Kidney epithelial cell (primary cell): ENCODE measurements at regions not wholly inside any gene's neighbourhood (a gene's known extent, or its start where the extent isn't known, plus 50 kb on each side); places are given as distances from the start of the nearest gene placed in this dataset.

ENCODE experiments used
- DNase-seq: peaks from one replicate; pipeline ENCODE4 v3.0.0-alpha.2; 2010; ENCODE audit warnings: low read depth
- H3K27me3 ChIP-seq: 2 replicates; pipeline ENCODE4 v1.6.0; 2011; ENCODE audit warnings: low read length; ENCODE audit not compliant: control insufficient read depth, insufficient read depth
- H3K36me3 ChIP-seq: 2 replicates; pipeline ENCODE4 v1.5.1; 2011; ENCODE audit warnings: low read length; ENCODE audit not compliant: control insufficient read depth, insufficient read depth
- H3K4me3 ChIP-seq: 2 replicates; pipeline ENCODE4 v1.5.1; 2011; ENCODE audit warnings: low read depth, mild to moderate bottlenecking, control low read depth, low read length
- TF ChIP-seq, protein P1 (sequence below): IDR thresholded peaks from 2 replicates; pipeline ENCODE4 v1.5.1; 2011; ENCODE audit warnings: mild to moderate bottlenecking, moderate library complexity, low read length, control low read depth, inconsistent platforms; ENCODE audit not compliant: insufficient read depth, poor library complexity, severe bottlenecking

DNA sequence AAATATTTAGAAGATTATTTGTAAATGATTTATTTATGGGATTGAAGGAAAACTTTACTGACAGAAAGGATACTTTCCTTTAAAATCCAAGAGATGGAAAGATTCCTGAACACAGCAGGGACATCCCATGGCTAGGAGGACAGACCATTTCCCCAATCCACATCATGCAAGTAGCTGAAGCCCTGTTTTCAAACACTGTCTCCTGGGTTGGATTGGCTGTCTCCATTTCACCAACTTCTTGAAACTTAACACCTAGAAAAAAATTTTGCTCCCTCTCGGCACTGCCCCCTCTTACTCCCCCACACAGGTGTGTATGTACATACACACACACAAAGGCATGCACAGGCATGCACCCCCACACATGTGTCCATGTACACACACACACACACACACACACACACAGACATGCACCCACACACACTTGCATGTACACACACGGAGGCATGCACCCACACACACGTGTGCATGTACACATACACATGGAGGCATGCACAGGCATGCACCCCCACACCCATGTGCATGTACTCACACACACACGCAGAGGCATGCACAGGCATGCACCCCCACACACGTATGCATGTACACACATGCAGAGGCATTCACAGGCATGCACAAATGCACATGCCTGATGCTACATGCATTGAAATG lies 320.0 kb downstream of the CHRM3 start:
- H3K36me3 ChIP-seq, result no peaks in the 10 kb centered on the region
- H3K27me3 ChIP-seq, result no peaks in the 10 kb centered on the region
- TF ChIP-seq, protein P1, sequence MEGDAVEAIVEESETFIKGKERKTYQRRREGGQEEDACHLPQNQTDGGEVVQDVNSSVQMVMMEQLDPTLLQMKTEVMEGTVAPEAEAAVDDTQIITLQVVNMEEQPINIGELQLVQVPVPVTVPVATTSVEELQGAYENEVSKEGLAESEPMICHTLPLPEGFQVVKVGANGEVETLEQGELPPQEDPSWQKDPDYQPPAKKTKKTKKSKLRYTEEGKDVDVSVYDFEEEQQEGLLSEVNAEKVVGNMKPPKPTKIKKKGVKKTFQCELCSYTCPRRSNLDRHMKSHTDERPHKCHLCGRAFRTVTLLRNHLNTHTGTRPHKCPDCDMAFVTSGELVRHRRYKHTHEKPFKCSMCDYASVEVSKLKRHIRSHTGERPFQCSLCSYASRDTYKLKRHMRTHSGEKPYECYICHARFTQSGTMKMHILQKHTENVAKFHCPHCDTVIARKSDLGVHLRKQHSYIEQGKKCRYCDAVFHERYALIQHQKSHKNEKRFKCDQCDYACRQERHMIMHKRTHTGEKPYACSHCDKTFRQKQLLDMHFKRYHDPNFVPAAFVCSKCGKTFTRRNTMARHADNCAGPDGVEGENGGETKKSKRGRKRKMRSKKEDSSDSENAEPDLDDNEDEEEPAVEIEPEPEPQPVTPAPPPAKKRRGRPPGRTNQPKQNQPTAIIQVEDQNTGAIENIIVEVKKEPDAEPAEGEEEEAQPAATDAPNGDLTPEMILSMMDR, result no peak
- H3K4me3 ChIP-seq, result no peak overlapping the region
- no peak for DNase-seq

- DNase-seq, result no peak
- TF ChIP-seq, protein P1, result no peak
- no peak overlapping the region for H3K4me3 ChIP-seq
- no peaks in the 10 kb centered on the region for H3K27me3 ChIP-seq
- no peaks in the 10 kb centered on the region for H3K36me3 ChIP-seq
These were observed 321.2 kb downstream of the CHRM3 start for GRCh38 chr1:239707615-239708014.

DNA sequence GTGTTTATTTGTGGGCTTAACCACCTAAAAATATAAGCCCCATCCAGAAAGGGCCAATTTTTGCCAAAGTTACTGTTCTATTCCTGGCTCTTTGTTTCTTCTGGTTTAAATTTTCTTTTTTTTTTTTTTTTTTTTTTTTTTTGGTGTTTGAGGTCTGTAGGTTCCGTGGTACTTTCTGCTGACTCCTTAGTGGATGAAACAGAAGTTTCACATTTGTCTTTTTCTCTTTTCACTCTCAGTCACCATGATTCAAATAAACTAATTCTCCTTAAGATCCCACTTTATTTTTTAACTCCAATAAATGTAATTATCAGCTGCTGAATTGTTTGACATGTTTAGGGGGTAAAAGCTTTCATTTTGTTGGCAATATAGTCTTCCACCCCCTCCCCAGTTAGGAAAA lies 322.3 kb downstream of the CHRM3 start:
- Histone ChIP-seq H3K4me3 (no peak overlapping the region), H3K27me3 (no peaks in the 10 kb centered on the region), H3K36me3 (no peaks in the 10 kb centered on the region)
- no peak for DNase-seq
- TF ChIP-seq, protein P1, result no peak

DNA sequence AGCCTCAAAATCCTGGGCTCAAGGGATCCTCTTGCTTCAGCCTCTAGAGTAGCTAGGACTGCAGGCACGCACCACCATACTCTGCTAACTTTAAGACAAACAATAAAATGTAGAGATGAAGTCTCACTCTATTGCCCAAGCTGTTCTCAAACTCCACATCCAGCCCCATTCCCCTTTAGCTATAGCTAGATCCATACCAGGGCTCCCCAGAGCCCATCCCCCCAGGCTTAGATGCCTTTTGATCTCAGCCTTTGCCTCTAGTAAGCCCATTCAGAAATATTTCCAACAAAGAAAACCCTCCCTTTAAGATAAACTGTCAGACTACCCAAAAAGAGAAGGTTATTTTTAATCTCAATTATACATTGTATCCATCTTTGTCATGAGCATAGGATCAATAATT lies 325.4 kb downstream of the CHRM3 start:
- no peaks in the 10 kb centered on the region for H3K36me3 ChIP-seq

DNA sequence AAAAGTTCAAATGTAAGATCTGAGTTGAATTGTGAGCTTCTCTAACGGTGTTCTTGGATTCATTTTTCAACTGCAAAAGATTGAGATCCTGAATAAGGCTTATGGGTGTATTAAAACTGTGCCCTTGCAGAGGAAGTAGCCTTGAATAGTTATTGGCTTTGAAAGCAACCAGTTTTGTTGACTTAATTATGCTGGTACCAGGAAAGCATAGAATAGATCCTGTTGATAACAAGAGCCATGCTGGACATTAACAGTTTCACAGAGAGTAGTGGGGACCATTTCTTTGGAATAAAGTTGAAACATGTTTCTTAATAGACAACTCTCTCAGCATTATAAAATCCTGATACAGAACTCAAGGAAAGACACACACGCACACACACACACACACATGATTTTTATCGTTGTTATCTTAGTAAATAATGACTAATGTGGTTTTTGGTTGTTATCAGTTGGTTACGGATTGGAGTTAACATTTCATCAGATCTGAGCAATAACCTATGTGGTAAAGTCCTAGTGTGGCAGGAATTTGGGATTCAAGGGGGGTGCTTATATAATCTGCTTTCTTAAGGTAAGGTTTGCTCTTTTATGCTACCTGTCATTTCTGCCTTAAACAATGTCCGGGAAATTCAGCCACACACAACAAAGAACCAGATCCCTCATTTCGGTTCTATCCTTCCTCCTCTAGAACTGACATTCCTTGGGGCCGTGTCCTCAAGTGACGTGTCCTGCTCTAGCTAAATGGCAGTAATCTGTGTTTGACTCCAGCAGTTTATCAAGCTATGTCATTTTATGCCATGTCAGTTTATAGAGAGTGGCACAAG lies 330.9 kb downstream of the CHRM3 start:
- DNase-seq, result no peak
- TF ChIP-seq, protein P1, result no peak
- no peaks in the 10 kb centered on the region for H3K27me3 ChIP-seq
- no peaks in the 10 kb centered on the region for H3K36me3 ChIP-seq
- no peak overlapping the region for H3K4me3 ChIP-seq

More for the DNA sequence above, 325.4 kb downstream of the CHRM3 start:
- DNase-seq, result no peak
- TF ChIP-seq, protein P1, result no peak
- no peaks in the 10 kb centered on the region for H3K27me3 ChIP-seq
- H3K4me3 ChIP-seq, result no peak overlapping the region
